ENCODE measurements at regions not wholly inside any gene's neighbourhood (a gene's known extent, or its start where the extent isn't known, plus 50 kb on each side); places are given as distances from the start of the nearest gene placed in this dataset.

DNA sequence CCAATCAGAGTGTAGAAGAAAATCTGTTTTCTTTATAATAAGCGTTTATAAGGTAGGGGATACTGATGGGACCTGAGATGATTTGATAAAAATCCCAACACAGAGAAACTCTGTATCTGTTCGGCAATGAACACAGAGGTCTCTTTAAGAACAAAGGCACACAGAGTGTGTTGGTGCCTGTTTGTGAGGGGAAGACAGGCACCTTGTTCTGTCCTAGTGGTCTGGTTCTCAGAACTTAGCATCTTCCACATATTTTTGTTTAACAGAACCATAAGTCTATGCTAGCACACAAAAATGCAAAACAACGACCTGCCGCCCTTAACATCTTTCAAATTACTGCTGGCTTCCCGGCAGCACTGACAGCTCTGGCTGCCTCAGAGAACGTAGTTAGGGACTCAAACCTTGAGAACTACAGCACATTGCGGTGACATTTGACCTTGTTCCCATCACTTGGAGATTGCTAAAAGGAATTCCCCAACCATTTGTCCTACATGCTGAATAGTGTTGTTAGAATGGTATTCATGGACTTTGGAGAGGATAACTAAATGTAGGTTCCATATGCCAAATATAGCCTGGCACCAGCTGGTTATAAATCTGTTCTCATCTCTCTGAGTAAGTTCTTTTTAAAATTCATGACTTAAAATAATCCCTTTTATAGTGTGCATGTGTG, 871.7 kb upstream of the TYRP1 start:
- Histone ChIP-seq H3K27ac (no peak overlapping the region), H3K4me1 (no peaks in the 10 kb centered on the region), H3K4me3 (no peak overlapping the region), H3K9me3 (no peaks in the 10 kb centered on the region), H3K27me3 (no peaks in the 10 kb centered on the region), H3K36me3 (no peaks in the 10 kb centered on the region)
- TF ChIP-seq, protein P1, sequence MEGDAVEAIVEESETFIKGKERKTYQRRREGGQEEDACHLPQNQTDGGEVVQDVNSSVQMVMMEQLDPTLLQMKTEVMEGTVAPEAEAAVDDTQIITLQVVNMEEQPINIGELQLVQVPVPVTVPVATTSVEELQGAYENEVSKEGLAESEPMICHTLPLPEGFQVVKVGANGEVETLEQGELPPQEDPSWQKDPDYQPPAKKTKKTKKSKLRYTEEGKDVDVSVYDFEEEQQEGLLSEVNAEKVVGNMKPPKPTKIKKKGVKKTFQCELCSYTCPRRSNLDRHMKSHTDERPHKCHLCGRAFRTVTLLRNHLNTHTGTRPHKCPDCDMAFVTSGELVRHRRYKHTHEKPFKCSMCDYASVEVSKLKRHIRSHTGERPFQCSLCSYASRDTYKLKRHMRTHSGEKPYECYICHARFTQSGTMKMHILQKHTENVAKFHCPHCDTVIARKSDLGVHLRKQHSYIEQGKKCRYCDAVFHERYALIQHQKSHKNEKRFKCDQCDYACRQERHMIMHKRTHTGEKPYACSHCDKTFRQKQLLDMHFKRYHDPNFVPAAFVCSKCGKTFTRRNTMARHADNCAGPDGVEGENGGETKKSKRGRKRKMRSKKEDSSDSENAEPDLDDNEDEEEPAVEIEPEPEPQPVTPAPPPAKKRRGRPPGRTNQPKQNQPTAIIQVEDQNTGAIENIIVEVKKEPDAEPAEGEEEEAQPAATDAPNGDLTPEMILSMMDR (IDR thresholded peaks at IDR 0.05), result no peak
- DNase-seq, result no peak
- no peak for ATAC-seq
- intact Hi-C loops (cut with DNase I), result no loop called here

DNA sequence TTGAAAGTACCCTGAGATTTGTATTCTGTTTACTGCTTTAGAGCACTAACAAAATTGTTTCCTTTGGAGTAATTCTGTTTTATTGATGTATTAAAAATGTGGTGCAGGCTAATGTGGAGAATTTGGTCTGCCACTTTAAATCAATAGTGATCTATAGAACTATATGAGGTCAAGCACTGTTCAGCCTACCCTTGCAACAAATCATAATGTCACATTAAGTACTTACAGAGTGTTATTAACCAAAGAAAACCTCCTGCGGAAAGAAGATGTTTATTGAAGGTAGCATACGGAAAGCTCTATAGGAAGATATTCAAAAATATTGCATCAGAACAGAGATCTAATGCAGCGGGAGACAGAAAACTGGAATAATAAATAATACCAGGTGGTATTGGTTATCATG, 865.0 kb upstream of the TYRP1 start:
- TF ChIP-seq, protein P1 (IDR thresholded peaks at IDR 0.05), result no peak
- Histone ChIP-seq H3K4me1 (no peaks in the 10 kb centered on the region), H3K9me3 (no peaks in the 10 kb centered on the region), H3K36me3 (no peaks in the 10 kb centered on the region), H3K27ac (no peak overlapping the region), H3K27me3 (no peaks in the 10 kb centered on the region), H3K4me3 (no peak overlapping the region)
- DNase-seq, result no peak
- no peak for ATAC-seq
- intact Hi-C loops (cut with DNase I), result no loop called here

DNA sequence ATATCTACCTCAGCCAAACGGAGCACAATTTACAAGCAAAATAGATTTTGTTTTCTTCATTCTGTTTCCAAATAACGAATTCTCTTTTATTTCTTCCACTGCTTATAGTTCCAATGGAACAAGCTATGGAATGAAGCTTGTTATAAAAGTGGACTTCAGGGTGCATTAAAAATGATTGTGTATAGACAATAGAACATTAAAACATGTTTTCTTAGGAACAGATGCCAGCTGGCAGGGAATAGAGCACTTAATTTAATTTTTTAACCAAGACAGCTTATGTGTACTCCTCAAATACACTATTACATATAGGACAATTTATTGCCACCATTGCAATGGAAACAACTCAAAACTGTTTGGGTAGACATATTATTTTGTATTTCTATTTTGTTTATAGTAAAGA, 860.1 kb upstream of the TYRP1 start:
- H3K9me3 ChIP-seq, result peaks cover 0 to 20% of the 10 kb centered on the region in 2 donors
- no peaks in the 10 kb centered on the region for H3K36me3 ChIP-seq

DNA sequence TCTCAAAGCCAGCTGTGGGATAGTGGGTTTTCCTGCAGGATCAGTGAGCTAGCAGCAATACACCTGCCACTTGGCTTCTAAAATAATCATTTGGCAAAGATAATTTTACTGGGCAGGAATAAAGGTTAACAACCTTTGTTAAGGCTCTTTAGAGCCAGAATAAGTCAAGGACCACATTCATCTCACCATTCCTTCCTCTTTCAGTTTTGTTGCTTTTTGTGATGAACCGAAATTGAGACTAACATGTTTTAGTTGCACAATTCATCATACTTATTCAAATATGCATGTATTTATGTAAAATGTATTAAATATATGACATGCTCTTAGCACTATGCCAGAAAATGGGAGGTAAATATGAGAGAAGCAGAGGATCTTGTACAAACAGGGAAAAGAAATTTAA, 824.4 kb upstream of the TYRP1 start:
- H3K4me1 ChIP-seq, result no peaks in the 10 kb centered on the region
- no peaks in the 10 kb centered on the region for H3K27me3 ChIP-seq
- no peak overlapping the region for H3K4me3 ChIP-seq
- DNase-seq, result no peak
- intact Hi-C loops (cut with DNase I), result no loop called here
- no peaks in the 10 kb centered on the region for H3K9me3 ChIP-seq
- TF ChIP-seq, protein P1 (IDR thresholded peaks at IDR 0.05), result no peak
- H3K27ac ChIP-seq, result no peak overlapping the region
- ATAC-seq, result no peak
- no peaks in the 10 kb centered on the region for H3K36me3 ChIP-seq

More for the DNA sequence above, 860.1 kb upstream of the TYRP1 start:
- no peaks in the 10 kb centered on the region for H3K4me1 ChIP-seq
- no peak overlapping the region for H3K4me3 ChIP-seq
- H3K27me3 ChIP-seq, result no peaks in the 10 kb centered on the region
- H3K27ac ChIP-seq, result no peak overlapping the region
- no peak for DNase-seq
- intact Hi-C loops (cut with DNase I), result no loop called here
- TF ChIP-seq, protein P1 (IDR thresholded peaks at IDR 0.05), result no peak
- ATAC-seq, result no peak

DNA sequence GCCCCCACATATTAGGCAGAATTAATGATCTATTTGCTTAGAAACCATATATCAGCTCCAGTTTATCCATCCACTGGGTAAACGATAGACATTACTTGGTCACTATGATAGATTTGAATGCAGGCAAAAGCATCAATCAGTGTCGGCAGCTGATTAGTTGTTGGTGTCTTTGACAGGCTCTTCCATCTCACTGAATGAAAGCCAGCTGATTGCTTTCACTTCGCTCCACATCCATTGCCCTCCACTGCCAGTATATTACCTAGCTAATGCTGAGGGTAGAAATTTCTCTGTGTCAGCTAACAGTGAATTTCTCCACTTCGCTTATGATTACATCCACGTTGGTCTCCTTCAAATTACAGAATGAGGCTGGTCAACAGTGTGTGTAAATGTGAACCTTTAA, 821.3 kb upstream of the TYRP1 start:
- H3K4me3 ChIP-seq, result no peak overlapping the region
- no peaks in the 10 kb centered on the region for H3K27me3 ChIP-seq
- H3K9me3 ChIP-seq, result no peaks in the 10 kb centered on the region
- no peak overlapping the region for H3K27ac ChIP-seq
- intact Hi-C loops (cut with DNase I), result no loop called here
- TF ChIP-seq, protein P1 (IDR thresholded peaks at IDR 0.05), result no peak
- H3K4me1 ChIP-seq, result no peaks in the 10 kb centered on the region
- DNase-seq (no peak), ATAC-seq (no peak)
- no peaks in the 10 kb centered on the region for H3K36me3 ChIP-seq

Measured in left lung (tissue), 4 donors.